ENCODE measurements at regions not wholly inside any gene's neighbourhood (a gene's known extent, or its start where the extent isn't known, plus 50 kb on each side); places are given as distances from the start of the nearest gene placed in this dataset.

DNA sequence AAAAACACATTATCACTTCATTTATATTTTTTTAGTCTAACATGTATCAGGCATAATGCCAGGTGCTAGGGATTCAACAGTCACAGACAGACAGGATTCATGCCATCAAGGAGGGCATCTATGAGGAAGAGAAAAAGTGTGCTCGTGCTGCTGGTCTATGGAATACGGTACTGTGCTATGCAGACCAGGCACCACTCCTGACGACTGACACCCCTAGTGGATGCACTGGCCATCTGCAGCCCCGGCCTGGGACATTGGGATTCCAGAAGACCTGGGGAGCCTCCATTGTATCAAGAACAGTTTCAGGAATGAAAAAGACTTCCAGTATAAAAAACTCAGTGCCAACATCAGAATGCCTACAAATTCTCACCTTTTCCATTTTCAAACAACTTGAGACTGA lies 94.0 kb downstream of the KLF12 start:
- DNase-seq = peak; percentile 26

- no peak for DNase-seq
Observed at GRCh38 chr13:74039667-74040066, 94.5 kb downstream of the KLF12 start.

DNA sequence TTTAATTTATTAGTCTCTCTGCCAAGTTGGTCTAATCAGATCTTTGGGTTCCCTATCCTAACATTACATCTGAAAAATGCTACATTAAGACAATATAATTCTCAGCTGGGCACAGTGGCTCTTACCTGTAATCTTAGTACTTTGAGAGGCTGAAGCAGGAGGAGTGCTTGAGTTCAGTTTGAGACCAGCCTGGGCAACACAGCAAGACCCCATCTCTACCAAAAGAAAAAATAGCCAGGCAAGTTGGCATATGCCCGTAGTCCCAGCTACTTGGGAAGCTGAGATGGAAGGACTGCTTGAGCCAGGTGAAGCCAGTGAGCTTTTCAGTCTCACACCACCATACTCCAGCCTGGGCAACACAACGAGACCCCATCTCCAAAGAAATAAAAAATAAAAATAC lies 95.0 kb downstream of the KLF12 start:
- DNase-seq = no peak

GRCh38 chr13:74037762-74038161 lies 96.4 kb downstream of the KLF12 start:
- DNase-seq = no peak

DNA sequence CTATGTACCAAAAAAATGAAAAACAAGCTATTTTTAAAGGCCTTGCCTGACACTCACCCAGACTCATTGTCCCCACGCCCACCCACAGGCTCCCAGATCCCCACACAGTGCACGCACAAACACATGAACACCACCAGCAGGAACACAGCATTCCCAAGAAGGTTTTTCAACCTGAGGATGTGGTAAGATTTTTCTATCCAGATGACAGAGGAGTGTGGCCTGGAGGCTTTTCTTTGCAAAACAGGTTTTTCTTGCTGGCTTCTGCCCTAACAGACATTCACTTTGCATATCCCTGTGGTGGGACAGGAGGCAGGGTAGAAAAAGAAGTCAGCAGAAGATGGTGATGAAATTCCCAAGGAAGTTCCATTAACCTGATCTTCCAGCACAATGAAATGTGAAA lies 97.8 kb downstream of the KLF12 start:
- no peak for DNase-seq

DNA sequence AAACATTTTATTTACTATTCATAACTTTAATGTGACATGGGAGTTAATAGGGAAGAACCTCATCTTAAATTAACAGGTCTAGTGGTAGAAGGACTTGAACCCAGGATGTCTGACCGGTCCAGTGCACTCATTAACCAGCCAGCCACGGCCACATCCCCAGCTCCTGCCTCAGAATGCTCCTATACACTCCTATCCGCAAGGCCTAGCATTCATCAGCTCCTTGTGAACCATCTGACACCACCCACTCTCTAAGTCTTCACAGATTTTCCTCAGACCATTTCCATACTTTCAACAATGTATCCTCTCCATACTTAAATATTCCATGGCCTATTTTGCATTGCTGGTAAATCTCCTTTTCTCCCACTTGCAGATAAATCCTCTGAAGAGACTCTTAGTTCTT lies 98.3 kb downstream of the KLF12 start:
- DNase-seq = no peak

DNA sequence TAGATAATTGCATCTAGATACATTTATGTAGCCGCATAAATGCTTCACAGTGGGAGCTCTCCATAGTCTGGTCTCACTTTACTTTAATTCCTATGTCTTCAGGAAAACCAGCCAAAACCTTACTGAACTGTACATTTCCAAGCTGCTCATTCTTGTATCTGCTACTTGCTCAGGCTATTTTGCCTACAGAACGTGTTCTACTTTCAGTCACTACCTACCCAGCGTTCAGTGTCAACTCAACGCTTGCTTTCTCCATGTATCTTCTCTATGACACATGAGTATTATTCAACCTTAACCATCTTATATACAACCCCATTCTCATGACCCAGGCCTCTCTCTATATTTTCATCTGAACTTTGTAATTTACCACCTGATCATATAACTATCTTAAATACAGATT lies 101.9 kb downstream of the KLF12 start:
- no peak for DNase-seq

GRCh38 chr13:74027161-74027779 lies 106.9 kb downstream of the KLF12 start:
- no peak for DNase-seq

- peak; percentile 73 for DNase-seq
Observed at GRCh38 chr13:74026753-74027152, 107.5 kb downstream of the KLF12 start.

DNA sequence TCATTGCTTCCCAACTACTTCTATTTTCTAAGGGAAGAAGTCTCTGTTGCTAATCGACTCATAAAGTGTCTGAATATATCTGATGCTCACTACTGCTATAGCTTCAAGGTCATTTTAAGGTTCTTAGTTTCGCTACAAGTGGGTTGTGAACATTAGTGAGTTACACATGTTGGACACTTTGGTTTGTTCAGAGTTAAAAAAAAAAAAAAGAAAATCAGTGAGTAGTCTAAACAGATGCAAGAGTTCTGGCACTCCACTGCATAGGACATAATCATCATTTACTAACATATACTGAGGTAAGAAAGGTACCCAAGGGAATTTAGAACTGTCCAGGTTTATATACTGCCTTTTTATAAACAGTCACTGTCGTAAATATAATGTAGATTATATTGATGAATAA lies 108.8 kb downstream of the KLF12 start:
- no peak for DNase-seq

GRCh38 chr13:74024856-74025255 lies 109.3 kb downstream of the KLF12 start:
- no peak for DNase-seq

GRCh38 chr13:74024314-74024713 lies 109.9 kb downstream of the KLF12 start:
- DNase-seq = no peak

DNA sequence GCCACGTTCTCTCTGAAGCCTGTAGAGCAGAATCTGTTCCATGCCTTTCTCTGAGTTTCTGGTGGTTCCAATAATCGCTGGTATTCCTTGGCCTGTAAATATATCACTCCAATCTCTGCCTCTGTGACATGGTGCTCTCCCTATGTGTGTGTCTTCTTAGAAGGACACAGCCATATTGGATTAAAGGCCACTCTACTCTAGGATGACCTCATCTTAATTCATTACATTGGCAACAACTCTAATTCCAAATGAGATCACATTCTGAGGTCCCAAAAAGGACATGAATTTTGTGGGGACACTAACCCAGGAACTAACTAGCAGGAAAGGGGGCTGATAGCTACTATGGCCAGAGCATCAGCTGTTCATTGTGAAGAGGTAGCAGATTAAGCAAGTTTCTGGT lies 110.7 kb downstream of the KLF12 start:
- DNase-seq = no peak

GRCh38 chr13:74021505-74021904 lies 112.7 kb downstream of the KLF12 start:
- no peak for DNase-seq

GRCh38 chr13:74018062-74018431 lies 116.2 kb downstream of the KLF12 start:
- DNase-seq = no peak

DNA sequence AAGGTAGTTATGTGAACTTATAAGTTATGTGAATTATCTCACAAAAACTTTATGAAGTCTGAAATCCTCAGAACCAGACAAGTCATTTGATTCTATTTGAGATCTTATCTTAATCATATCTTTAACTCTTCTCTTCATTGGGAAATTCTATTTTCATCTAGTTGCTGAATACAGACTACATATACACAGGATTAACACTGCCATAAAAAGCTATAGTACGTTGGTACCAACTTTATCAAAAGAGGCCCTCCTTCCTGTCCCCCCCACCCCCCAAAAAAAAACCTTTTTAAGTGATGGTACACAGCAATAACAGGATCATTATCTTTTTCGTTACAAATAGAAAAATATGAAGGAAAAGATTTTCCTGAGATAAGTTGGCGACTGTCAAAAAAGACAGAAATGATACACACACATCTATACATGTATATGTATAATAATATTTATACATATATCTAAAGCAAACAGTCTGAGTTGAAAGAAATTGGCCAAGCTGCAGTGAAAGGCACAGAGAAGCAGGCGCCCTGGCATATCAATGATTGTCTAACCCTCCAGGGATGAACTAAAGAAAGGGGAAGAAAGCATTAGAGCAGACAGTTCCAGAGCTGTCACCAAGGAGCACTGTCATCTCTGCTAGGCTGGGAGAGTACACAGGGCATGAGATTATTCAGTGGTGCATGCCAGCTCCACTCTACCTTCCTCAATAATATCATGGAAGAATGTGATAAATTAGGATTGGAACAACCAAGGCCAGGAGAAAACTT lies 116.7 kb downstream of the KLF12 start:
- no peak for DNase-seq

- DNase-seq = no peak
Observed at GRCh38 chr13:74015137-74015536, 119.1 kb downstream of the KLF12 start.

DNA sequence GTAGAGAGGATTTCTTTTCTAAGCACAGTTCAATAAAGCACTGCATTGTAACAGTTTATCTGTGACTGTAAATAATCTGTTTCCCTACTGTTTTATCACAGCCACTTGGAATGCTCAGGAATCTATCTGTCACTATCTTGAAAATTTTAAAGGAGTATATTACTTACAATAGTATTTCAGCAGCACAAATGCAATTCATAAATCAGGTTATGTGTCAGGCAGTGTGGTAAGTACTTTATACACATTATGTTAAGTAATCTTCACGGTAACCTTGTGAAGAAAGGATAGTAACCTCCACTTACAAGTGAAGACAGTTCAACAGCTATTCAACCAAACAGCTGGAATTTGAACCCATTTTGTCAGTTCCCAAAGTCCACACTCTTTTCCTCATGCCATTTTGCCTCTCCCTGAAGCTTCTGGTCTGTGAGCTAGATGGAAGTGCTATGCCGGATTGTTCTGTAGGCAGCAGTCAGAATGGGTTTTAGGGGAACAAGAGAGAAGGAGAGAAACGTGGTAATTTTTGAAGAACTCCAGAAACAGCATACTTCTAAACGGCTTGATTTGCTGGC lies 125.0 kb downstream of the KLF12 start:
- no peak for DNase-seq

DNA sequence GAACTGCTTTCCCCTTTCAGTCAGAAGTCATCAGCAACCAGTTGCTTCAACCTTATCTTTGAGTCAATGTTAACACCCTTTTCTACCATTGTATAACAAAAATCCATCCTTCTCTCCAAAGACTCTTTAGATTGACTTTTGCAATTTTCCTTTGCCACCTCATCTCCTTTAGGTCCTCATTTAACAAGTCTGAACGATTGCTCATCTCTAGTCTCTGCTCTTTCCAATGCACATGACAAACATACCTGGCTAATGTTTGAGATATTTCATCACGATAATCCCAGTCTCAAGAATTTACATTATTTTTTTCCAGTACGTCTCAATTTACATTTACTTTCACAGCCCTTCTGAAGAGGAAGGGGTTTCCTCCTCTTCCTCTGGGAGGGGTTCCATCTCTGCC lies 127.5 kb downstream of the KLF12 start:
- no peak for DNase-seq

DNA sequence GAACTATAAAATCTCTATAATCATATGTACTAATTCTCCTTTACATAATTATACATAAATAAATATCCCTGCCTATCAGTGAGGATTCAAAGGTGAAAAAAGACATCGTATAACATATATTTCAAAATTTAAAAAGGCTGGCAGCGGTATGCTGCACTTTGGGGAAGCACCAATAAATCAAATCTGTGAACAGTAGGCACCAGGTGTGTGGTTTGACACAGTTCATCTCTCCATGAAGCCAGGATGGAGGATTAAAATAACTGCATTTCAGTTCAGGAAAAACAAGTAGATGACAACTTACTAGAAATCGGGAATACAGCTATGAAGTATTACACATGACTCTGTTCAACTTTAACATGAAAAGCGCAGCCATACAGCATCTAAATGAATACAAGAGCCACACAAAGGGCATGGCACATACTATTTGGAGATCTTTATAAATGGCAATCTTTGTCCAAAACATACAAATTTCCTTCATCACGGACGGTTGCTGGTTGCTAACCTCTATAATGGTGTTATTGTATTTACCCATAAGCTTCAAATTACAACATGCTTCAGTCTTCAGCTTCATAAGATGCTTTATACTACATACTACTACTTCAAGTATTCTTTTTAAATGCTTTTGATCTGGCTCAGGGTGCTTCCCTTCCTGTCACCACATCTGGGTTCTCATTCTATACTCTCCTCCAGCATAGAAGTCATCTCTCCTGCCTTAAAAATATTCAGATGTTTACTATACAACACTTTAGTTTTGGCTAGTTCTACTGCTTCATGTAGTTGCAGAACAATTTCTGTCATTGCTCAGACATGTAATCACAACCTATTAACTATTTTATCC lies 128.7 kb downstream of the KLF12 start:
- no peak for DNase-seq

DNA sequence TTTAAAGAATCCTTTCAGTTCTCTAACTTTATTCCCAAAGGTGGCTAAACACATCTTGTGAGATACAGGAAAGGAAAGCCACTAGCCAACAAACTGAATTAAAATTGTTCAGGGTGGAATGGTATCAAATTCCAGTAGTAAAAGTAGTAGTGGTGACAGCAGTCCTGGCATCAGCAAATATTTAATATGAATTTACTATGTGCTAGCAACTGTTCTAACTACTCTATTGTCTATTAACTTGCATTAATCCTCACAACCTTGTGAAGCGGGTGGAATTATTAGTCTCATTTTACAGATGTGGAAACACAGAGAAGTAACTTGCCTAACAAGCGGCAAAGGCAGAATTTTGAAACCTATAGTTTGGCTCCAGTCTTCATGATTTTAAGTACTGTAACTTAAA lies 130.1 kb downstream of the KLF12 start:
- no peak for DNase-seq

DNA sequence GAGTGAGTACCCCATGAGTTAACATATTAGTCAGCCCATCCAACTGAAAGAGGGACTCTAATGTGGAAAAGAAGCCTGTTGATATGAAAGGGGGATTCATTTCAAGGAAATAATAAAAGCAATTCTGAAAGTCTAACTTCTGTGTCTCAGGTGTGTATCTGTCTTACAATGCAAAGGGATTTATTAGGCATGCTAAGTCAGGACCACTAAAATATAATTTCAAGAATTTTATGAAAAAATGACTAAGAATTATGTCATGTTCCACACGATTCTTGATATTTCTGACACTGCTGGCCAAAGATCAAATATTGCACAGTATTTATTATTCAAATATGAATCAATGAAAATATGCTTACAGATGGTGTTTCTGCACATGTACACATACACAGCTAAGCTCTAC lies 130.8 kb downstream of the KLF12 start:
- DNase-seq = no peak

- no peak for DNase-seq
Observed at GRCh38 chr13:74000876-74001275, 133.3 kb downstream of the KLF12 start.

- no peak for DNase-seq
Observed at GRCh38 chr13:73998631-73999030, 135.6 kb downstream of the KLF12 start.
